ENCODE measurements at regions not wholly inside any gene's neighbourhood (a gene's known extent, or its start where the extent isn't known, plus 50 kb on each side); places are given as distances from the start of the nearest gene placed in this dataset.

DNA sequence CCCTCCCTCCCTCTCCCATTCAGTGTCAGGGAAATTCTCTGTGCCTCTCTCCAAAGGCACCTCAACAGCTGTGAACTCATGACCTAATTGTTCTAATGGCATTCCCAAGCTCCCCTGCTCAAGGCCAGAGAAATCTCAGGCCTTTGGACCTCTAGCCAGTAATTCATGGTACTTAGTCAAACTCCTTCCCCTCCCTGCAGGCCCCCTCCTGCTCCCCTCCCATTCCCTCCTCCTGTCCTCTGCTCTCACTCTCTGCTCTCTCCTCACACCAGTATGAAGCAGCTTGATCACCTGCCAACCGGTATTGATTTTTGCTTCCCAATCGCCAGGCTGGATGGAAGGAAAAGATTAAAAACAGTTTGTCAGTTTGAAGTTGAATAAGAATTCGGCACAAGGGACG is 370.5 kb upstream of the PBX1 start:
- TF ChIP-seq EZH2 (IDR thresholded peaks at IDR 0.05; ENCODE audit: insufficient read depth, low read length) (no peak), CTCF (IDR thresholded peaks at IDR 0.05; ENCODE audit: insufficient read depth, low read depth, low read length) (no peak)

All from astrocyte (in vitro differentiated cells and primary cell).